ENCODE measurements at regions not wholly inside any gene's neighbourhood (a gene's known extent, or its start where the extent isn't known, plus 50 kb on each side); places are given as distances from the start of the nearest gene placed in this dataset.

DNA sequence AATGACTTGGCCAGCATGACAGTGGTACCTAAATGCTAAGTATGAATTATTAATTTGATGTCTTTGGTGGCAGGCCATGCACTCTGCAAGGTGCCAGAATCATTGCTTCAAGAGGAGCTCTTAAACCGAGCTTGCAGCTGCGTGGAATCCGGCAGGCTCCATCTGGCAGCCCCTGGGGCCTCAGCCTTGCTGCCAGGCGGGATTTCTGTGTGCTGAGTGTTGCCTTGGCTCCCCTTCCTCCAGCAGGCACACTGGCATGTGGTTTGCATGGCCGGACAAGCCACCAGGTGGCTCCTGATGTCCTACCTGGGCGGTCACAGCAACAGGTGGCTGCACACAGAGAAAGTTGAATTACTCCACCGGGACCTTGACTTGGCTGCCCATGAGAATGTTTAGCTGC is 155.4 kb downstream of the URB2 start:
- TF ChIP-seq GATA2 (IDR thresholded peaks at IDR 0.05; ENCODE audit: low read depth, low read length) (no peak), GATA3 (IDR thresholded peaks at IDR 0.05; ENCODE audit: low read depth, low read length) (no peak)
